SK-N-SH treated with all-trans-retinoic acid at 6 μM for 48 hours (cell line): ENCODE measurements at regions not wholly inside any gene's neighbourhood (a gene's known extent, or its start where the extent isn't known, plus 50 kb on each side); places are given as distances from the start of the nearest gene placed in this dataset.

Experiments
- ATAC-seq: fragments of 200-7000 bp; cut with Tn5 transposase; 3 replicates; pipeline ENCODE4 v1.9.1; 2020; ENCODE audit warnings: mild to moderate bottlenecking, moderate library complexity
- ARNTL ChIP-seq: fragments of 450-650 bp; formaldehyde crosslinking; IDR thresholded peaks from 2 replicates; pipeline ENCODE4 v1.5.0; 2020; ENCODE audit warnings: low read depth, mild to moderate bottlenecking, moderate library complexity, borderline replicate concordance
- BACH2 ChIP-seq: fragments of 250-450 bp; sonication (Bioruptor Pico); IDR thresholded peaks from 2 replicates; pipeline ENCODE4 v1.9.0; 2021; ENCODE audit warnings: mild to moderate bottlenecking, borderline replicate concordance
- CREB5 ChIP-seq: fragments of 250-450 bp; sonication (Bioruptor Pico); IDR thresholded peaks from 2 replicates; pipeline ENCODE4 v1.5.1; 2020; ENCODE audit warnings: low read depth, mild to moderate bottlenecking, moderate library complexity
- CSDC2 ChIP-seq: fragments of 250-450 bp; sonication (Bioruptor Pico); IDR thresholded peaks from 2 replicates; pipeline ENCODE4 v1.5.0; 2020; ENCODE audit warnings: mild to moderate bottlenecking, moderate library complexity
- CSRNP3 ChIP-seq: fragments of 250-450 bp; sonication (Bioruptor Pico); IDR thresholded peaks from 2 replicates; pipeline ENCODE4 v1.5.1; 2021; ENCODE audit warnings: mild to moderate bottlenecking, moderate library complexity
- ESRRG ChIP-seq: fragments of 250-450 bp; sonication (Bioruptor Pico); IDR thresholded peaks from 2 replicates; pipeline ENCODE4 v1.6.1; 2021; ENCODE audit warnings: mild to moderate bottlenecking
- GLIS3 ChIP-seq: fragments of 250-450 bp; sonication (Bioruptor Pico); IDR thresholded peaks from 2 replicates; pipeline ENCODE4 v1.5.0; 2020; ENCODE audit warnings: mild to moderate bottlenecking, moderate library complexity
- ISL1 ChIP-seq: fragments of 250-450 bp; sonication (Bioruptor Pico); IDR thresholded peaks from 2 replicates; pipeline ENCODE4 v2.1.2; 2022; ENCODE audit warnings: mild to moderate bottlenecking, moderate library complexity
- OSR1 ChIP-seq: fragments of 250-450 bp; sonication (Bioruptor Pico); IDR thresholded peaks from 2 replicates; pipeline ENCODE4 v1.8.0; 2022; ENCODE audit warnings: moderate library complexity, mild to moderate bottlenecking, inconsistent platforms
- PATZ1 ChIP-seq: fragments of 250-450 bp; sonication (Bioruptor Pico); IDR thresholded peaks from 2 replicates; pipeline ENCODE4 v1.8.0; 2020; ENCODE audit warnings: mild to moderate bottlenecking, moderate library complexity, borderline replicate concordance
- PPARA ChIP-seq: fragments of 250-450 bp; sonication (Bioruptor Pico); IDR thresholded peaks from 2 replicates; pipeline ENCODE4 v1.5.0; 2020; ENCODE audit warnings: mild to moderate bottlenecking, borderline replicate concordance
- RARB ChIP-seq: fragments of 250-450 bp; sonication (Bioruptor Pico); IDR thresholded peaks from 2 replicates; pipeline ENCODE4 v1.8.0; 2021; ENCODE audit warnings: mild to moderate bottlenecking, moderate library complexity
- SNAI2 ChIP-seq: fragments of 250-450 bp; sonication (Bioruptor Pico); IDR thresholded peaks from 2 replicates; pipeline ENCODE4 v1.5.0; 2020; ENCODE audit warnings: mild to moderate bottlenecking, moderate library complexity
- TCF4 ChIP-seq: fragments of 250-450 bp; sonication (Bioruptor Pico); IDR thresholded peaks from 2 replicates; pipeline ENCODE4 v1.8.0; 2021; ENCODE audit warnings: mild to moderate bottlenecking, moderate library complexity, borderline replicate concordance
- TOX ChIP-seq: fragments of 250-450 bp; sonication (Bioruptor Pico); IDR thresholded peaks from 2 replicates; pipeline ENCODE4 v1.8.0; 2021; ENCODE audit warnings: mild to moderate bottlenecking, moderate library complexity, borderline replicate concordance
- TSHZ2 ChIP-seq: fragments of 250-450 bp; sonication (Bioruptor Pico); IDR thresholded peaks from 2 replicates; pipeline ENCODE4 v1.5.0; 2020; ENCODE audit warnings: mild to moderate bottlenecking, moderate library complexity
- ZC3H10 ChIP-seq: fragments of 250-450 bp; sonication (Bioruptor Pico); IDR thresholded peaks from 2 replicates; pipeline ENCODE4 v1.5.1; 2021; ENCODE audit warnings: mild to moderate bottlenecking, moderate library complexity
- ZFP3 ChIP-seq: fragments of 250-450 bp; sonication (Bioruptor Pico); IDR thresholded peaks from 2 replicates; pipeline ENCODE4 v1.5.0; 2020; ENCODE audit warnings: mild to moderate bottlenecking, moderate library complexity
- ZFP30 ChIP-seq: fragments of 450-650 bp; formaldehyde crosslinking; IDR thresholded peaks from 2 replicates; pipeline ENCODE4 v1.5.0; 2022; ENCODE audit warnings: mild to moderate bottlenecking, moderate library complexity
- ZNF565 ChIP-seq: fragments of 450-650 bp; formaldehyde crosslinking; conservative IDR thresholded peaks from 2 replicates; pipeline ENCODE4 v1.5.0; 2020; ENCODE audit warnings: low read depth, mild to moderate bottlenecking, moderate library complexity
- ZNF70 ChIP-seq: fragments of 450-650 bp; formaldehyde crosslinking; IDR thresholded peaks from 2 replicates; pipeline ENCODE4 v1.5.0; 2020; ENCODE audit warnings: mild to moderate bottlenecking, moderate library complexity
- ZNF8 ChIP-seq: fragments of 450-650 bp; formaldehyde crosslinking; IDR thresholded peaks from 2 replicates; pipeline ENCODE4 v1.5.0; 2020; ENCODE audit warnings: mild to moderate bottlenecking, moderate library complexity

GRCh38 chr10:130934293-130935127, 377.0 kb downstream of the TCERG1L start:
- ATAC-seq, result no peak
- TF ChIP-seq BACH2 (CRISPR knock-in tag) (no peak), ZNF8 (CRISPR knock-in tag) (no peak), CSRNP3 (no peak), TCF4 (no peak)

- ATAC-seq, result no peak
- TF ChIP-seq RARB (CRISPR knock-in tag), result no peak
- no peak for TF ChIP-seq ZNF70 (CRISPR knock-in tag)
- TF ChIP-seq ZC3H10 (CRISPR knock-in tag), result no peak
- no peak for TF ChIP-seq CSDC2 (CRISPR knock-in tag)
- no peak for TF ChIP-seq BACH2 (CRISPR knock-in tag)
- no peak for TF ChIP-seq ARNTL (CRISPR knock-in tag)
- TF ChIP-seq CREB5 (CRISPR knock-in tag), result no peak
- no peak for TF ChIP-seq TCF4
- TF ChIP-seq ZFP30 (CRISPR knock-in tag), result no peak
- no peak for TF ChIP-seq PATZ1 (CRISPR knock-in tag)
- TF ChIP-seq ZNF8 (CRISPR knock-in tag), result no peak
Observed at GRCh38 chr10:130935128-130935439, 376.4 kb downstream of the TCERG1L start.

GRCh38 chr10:130935897-130936550, 375.5 kb downstream of the TCERG1L start:
- ATAC-seq, result no peak
- TF ChIP-seq ISL1 (CRISPR knock-in tag) (no peak), ZNF565 (CRISPR knock-in tag) (no peak), GLIS3 (CRISPR knock-in tag) (no peak), ZFP30 (CRISPR knock-in tag) (no peak), CSRNP3 (no peak), ZC3H10 (CRISPR knock-in tag) (no peak), TCF4 (no peak), SNAI2 (CRISPR knock-in tag) (no peak), PATZ1 (CRISPR knock-in tag) (no peak), BACH2 (CRISPR knock-in tag) (no peak)

- no peak for ATAC-seq
- no peak for TF ChIP-seq BACH2 (CRISPR knock-in tag)
- TF ChIP-seq TOX, result no peak
- TF ChIP-seq CSRNP3, result no peak
- no peak for TF ChIP-seq OSR1 (CRISPR knock-in tag)
- no peak for TF ChIP-seq CSDC2 (CRISPR knock-in tag)
- no peak for TF ChIP-seq ARNTL (CRISPR knock-in tag)
- no peak for TF ChIP-seq PPARA (CRISPR knock-in tag)
- no peak for TF ChIP-seq TSHZ2 (CRISPR knock-in tag)
- TF ChIP-seq ZFP3 (CRISPR knock-in tag), result no peak
- TF ChIP-seq ESRRG (CRISPR knock-in tag), result no peak
- TF ChIP-seq ISL1 (CRISPR knock-in tag), result no peak
Observed at GRCh38 chr10:130936851-130937250, 374.7 kb downstream of the TCERG1L start.
